ENCODE measurements at regions not wholly inside any gene's neighbourhood (a gene's known extent, or its start where the extent isn't known, plus 50 kb on each side); places are given as distances from the start of the nearest gene placed in this dataset.

- TF ChIP-seq CTCF (IDR thresholded peaks at IDR 0.05) (no peak), POLR2A (IDR thresholded peaks at IDR 0.05) (no peak), EP300 (IDR thresholded peaks at IDR 0.05) (no peak), POLR2AphosphoS5 (IDR thresholded peaks at IDR 0.05) (no peak)
These were observed 130.8 kb downstream of the HMX1 start for GRCh38 chr4:8740666-8741395.
